Activated CD4-positive, alpha-beta T cell treated with anti-CD3 and anti-CD28 coated beads, Interleukin-2, amount 50 U/mL, for 1 hour (primary cell): ENCODE measurements at regions not wholly inside any gene's neighbourhood (a gene's known extent, or its start where the extent isn't known, plus 50 kb on each side); places are given as distances from the start of the nearest gene placed in this dataset.

ENCODE experiments used
- DNase-seq: peaks from one replicate; pipeline ENCODE4 v3.0.0-alpha.2; 2020

DNA sequence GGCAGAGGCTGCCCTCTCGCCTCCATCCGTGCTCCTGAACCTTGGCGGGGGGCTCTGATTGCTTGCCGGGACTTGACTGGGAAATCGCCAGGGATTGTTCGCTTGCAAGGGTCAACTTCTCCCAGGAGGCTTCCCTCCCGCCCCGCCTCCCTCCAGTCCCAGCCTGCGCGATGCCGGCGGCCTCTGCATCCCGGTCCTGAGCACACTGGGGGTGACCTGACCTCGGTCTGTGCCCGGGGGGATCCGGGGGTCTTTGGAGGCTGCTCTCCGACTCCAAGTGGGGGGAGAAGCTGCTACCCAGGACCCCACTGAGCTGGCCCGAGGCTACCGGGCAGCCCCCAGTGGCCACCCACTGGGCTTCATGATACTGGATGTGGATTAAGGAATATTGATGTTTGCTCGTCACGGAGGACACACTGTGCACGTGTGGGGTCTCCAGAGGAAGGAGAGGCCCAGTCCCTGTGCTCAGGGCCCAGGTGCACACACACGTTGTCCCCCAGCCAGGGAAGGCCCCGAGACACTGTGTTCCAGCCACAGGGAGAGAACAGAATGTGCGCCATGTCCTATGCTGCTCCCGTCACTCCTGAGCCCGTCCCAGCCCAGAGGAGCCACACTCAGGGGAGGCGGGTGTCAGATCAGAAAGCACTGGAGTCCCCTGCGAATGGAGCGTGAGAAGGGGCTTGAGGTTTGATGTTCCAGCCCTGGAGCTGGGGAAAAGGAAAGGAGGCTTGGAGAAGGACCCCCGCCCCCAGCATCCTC, 55.9 kb upstream of the NKX1-1 start:
- no peak for DNase-seq

GRCh38 chr4:1460967-1461868, 55.0 kb upstream of the NKX1-1 start:
- DNase-seq = no peak

DNA sequence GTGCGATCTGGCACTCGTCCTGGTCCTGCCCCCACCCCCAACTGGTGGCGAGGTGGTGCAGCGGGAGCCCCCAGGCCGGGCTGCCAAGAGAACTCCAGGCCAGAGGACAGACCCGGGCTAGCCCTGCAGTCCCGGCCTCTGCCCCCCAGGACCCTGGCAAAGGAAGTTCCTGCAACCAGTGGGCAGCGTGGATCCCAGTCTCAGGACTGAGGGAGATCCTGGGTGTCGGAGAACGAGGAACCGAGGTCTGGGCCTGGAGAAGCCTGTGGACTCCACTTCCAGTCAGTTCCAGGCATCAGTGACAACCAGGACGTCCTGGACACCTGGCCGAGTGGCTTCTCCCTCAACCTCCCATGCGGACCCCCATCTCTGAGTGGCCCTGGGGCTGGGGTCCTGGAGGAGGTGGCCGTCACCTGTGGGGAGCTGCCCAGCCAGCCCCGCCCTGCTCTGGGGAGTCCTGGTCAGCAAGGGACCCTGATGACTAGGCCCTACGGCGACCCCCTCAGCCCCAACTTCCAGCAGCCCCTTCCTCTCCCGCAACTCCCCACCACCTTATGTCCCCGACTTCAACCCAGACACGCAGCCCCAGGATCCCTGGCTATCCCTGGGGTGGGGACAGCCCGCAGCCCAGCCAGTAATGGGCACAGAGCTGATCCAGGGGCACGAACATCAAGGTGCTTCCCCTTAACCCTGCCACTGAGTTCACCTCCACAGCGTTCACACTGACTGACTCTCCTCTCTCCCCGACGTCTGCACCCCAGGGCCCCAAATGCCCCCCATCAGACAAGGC, 53.7 kb upstream of the NKX1-1 start:
- DNase-seq = no peak

DNA sequence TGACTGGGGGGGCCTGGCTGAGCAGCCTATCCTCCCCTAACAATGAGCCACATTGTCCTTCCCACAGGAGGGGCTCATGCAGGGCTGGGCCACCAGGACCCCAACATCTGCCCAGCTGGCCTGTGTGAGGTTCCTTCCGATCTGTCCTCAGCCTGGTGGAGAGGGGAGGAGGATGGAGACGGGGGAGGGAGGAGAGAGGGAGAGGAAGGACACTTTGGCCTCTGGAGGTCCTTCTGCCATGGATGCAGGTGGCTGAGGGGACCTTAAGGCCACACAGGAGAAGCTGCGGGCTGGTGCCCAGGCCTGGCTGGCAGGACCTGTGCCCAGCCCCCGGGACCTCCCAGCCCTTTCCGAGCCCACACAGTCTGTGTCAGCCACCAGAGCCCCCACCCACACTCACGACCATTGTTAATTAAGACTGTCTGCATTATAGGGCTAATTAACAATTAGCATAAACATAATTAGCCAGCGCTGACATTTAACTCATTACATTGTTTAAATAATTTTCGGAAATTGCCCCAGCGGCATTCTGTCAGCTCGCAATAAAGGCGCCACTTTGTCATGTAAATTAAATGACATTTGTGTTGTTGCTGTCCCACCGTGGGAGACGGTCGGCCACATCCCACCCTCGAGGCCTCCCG, 53.0 kb upstream of the NKX1-1 start:
- no peak for DNase-seq

DNA sequence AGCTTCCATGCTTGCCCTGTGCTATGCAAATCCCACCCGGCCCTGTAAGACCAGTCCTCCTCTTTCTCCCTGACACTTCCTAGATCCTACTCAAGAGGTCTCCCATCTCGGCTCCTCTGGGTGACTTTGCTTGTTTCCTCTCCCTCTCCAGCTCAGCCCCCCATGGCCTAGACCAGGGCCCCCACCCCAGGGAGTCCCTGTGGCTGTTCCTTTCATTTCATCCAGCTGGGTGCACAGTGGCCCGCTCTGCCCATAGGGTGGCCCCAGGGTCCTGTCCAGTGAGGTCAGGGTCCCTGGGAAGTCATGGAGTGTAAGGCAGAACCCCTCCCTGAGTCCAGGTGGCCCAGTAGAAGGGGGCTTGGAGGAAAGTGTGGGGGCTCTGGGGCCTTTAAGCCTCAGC, 52.3 kb upstream of the NKX1-1 start:
- DNase-seq = no peak
